Small intestine (tissue), 7 donors: ENCODE measurements at regions not wholly inside any gene's neighbourhood (a gene's known extent, or its start where the extent isn't known, plus 50 kb on each side); places are given as distances from the start of the nearest gene placed in this dataset.

ENCODE experiments used
- DNase-seq, 2 donors: peaks; one replicate each; pipeline versions ENCODE4 v3.0.0 to v3.0.0-alpha.2; 2013
- FAIRE-seq: peaks from 2 replicates; lab custom pipeline; 2012; peaks lifted over from hg19 to GRCh38; lab: Jason Lieb, UNC
- H3K27ac ChIP-seq, 3 donors: one replicate each; pipeline ENCODE4 v1.5.1; 2013; ENCODE audit warnings: low read length in 2 of 3, mild to moderate bottlenecking in 2 of 3, control low read depth in 1 of 3, inconsistent platforms in 1 of 3, low read depth in 1 of 3, moderate library complexity in 1 of 3
- H3K27me3 ChIP-seq, 3 donors: one replicate each; pipeline ENCODE4 v1.6.1; 2013; ENCODE audit warnings: low read length in 3 of 3, inconsistent platforms in 1 of 3; ENCODE audit not compliant: control insufficient read depth in 3 of 3, insufficient read depth in 3 of 3
- H3K36me3 ChIP-seq, 3 donors: one replicate each; pipeline ENCODE4 v1.6.1; 2013; ENCODE audit warnings: low read length in 3 of 3, inconsistent platforms in 1 of 3, low read depth in 1 of 3, mild to moderate bottlenecking in 1 of 3, moderate library complexity in 1 of 3; ENCODE audit not compliant: control insufficient read depth in 3 of 3, insufficient read depth in 2 of 3
- H3K4me1 ChIP-seq, 3 donors: one replicate each; pipeline ENCODE4 v1.6.1; 2013; ENCODE audit warnings: low read length in 2 of 3, inconsistent platforms in 1 of 3, low read depth in 1 of 3, mild to moderate bottlenecking in 1 of 3, moderate library complexity in 1 of 3; ENCODE audit not compliant: control insufficient read depth in 3 of 3, insufficient read depth in 2 of 3
- H3K4me3 ChIP-seq, 3 donors: one replicate each; pipeline ENCODE4 v1.5.1; 2013; ENCODE audit warnings: low read length in 3 of 3, control low read depth in 1 of 3, inconsistent platforms in 1 of 3, low read depth in 1 of 3, mild to moderate bottlenecking in 1 of 3, moderate library complexity in 1 of 3
- H3K9me3 ChIP-seq, 2 donors: one replicate each; pipeline ENCODE4 v1.6.1; 2013; ENCODE audit warnings: low read depth in 1 of 2, low read length in 1 of 2; ENCODE audit not compliant: control insufficient read depth in 2 of 2, insufficient read depth in 1 of 2
- WGBS, 3 donors: extraction: QIAGEN DNeasy Blood & Tissue Kit; methylation state at CpG; one replicate each; pipeline ENCODE4 v1.1.7; 2013; 5-methylcytosine and 5-hydroxymethylcytosine counted together
- donor health status: healthy with polysubstance abuse.
- donor health status: control.
- donor health status: control.
- donor health status: Bipolar disorder and iron deficiency.
- donor health status: healthy.

GRCh38 chr4:19703391-19703790 lies 548.3 kb upstream of the SLIT2 start:
- Histone ChIP-seq H3K4me3 (no peak overlapping the region), H3K36me3 (no peaks in the 10 kb centered on the region), H3K27me3 (no peaks in the 10 kb centered on the region), H3K9me3 (no peaks in the 10 kb centered on the region), H3K4me1 (no peaks in the 10 kb centered on the region), H3K27ac (no peak overlapping the region)
- no peak for FAIRE-seq
- DNase-seq = no peak
- 50 to 79% (median 59%) methylated on average over 4 of the region's 4 CpGs for WGBS, 3 donors

- Histone ChIP-seq H3K4me1 (no peaks in the 10 kb centered on the region), H3K27ac (no peak overlapping the region), H3K36me3 (no peaks in the 10 kb centered on the region), H3K27me3 (no peaks in the 10 kb centered on the region), H3K4me3 (no peak overlapping the region), H3K9me3 (no peaks in the 10 kb centered on the region)
- no peak for DNase-seq
- WGBS, 3 donors = 52 to 64% (median 52%) methylated on average over 2 of the region's 2 CpGs
- FAIRE-seq = no peak
Observed at GRCh38 chr4:19700992-19701391, 550.7 kb upstream of the SLIT2 start.

GRCh38 chr4:19698961-19699360 lies 552.7 kb upstream of the SLIT2 start:
- Histone ChIP-seq H3K27me3 (no peaks in the 10 kb centered on the region), H3K27ac (no peak overlapping the region), H3K4me1 (no peaks in the 10 kb centered on the region), H3K4me3 (no peak overlapping the region), H3K36me3 (no peaks in the 10 kb centered on the region), H3K9me3 (no peaks in the 10 kb centered on the region)
- FAIRE-seq (no peak), DNase-seq (no peak)
- 95 to 98% (median 96%) methylated on average over 1 of the region's 1 CpG for WGBS, 3 donors

GRCh38 chr4:19694812-19695211 lies 556.9 kb upstream of the SLIT2 start:
- H3K36me3 ChIP-seq = no peaks in the 10 kb centered on the region
- DNase-seq (no peak), FAIRE-seq (no peak)
- no peak overlapping the region for H3K27ac ChIP-seq
- 61 to 88% (median 61%) methylated on average over 4 of the region's 4 CpGs for WGBS, 3 donors
- H3K27me3 ChIP-seq = no peaks in the 10 kb centered on the region
- H3K4me3 ChIP-seq = no peak overlapping the region
- no peaks in the 10 kb centered on the region for H3K9me3 ChIP-seq
- H3K4me1 ChIP-seq = no peaks in the 10 kb centered on the region

- no peak overlapping the region for H3K4me3 ChIP-seq
- H3K36me3 ChIP-seq = no peaks in the 10 kb centered on the region
- no peaks in the 10 kb centered on the region for H3K9me3 ChIP-seq
- 26 to 60% (median 37%) methylated on average over 5 of the region's 5 CpGs for WGBS, 3 donors
- no peaks in the 10 kb centered on the region for H3K4me1 ChIP-seq
- no peaks in the 10 kb centered on the region for H3K27me3 ChIP-seq
- DNase-seq = peak in 1 of 2 donors; percentile 4
- no peak overlapping the region for H3K27ac ChIP-seq
- no peak for FAIRE-seq
Observed at GRCh38 chr4:19693936-19694570, 557.7 kb upstream of the SLIT2 start.

GRCh38 chr4:19689511-19689910 lies 562.2 kb upstream of the SLIT2 start:
- FAIRE-seq (no peak), DNase-seq (no peak)
- WGBS, 3 donors = 59 to 60% (median 59%) methylated on average over 3 of the region's 3 CpGs
- H3K27me3 ChIP-seq = no peaks in the 10 kb centered on the region
- H3K4me3 ChIP-seq = no peak overlapping the region
- H3K9me3 ChIP-seq = no peaks in the 10 kb centered on the region
- no peak overlapping the region for H3K27ac ChIP-seq
- H3K4me1 ChIP-seq = no peaks in the 10 kb centered on the region
- no peaks in the 10 kb centered on the region for H3K36me3 ChIP-seq

GRCh38 chr4:19686456-19686855 lies 565.2 kb upstream of the SLIT2 start:
- Histone ChIP-seq H3K4me1 (no peaks in the 10 kb centered on the region), H3K27ac (no peak overlapping the region), H3K9me3 (no peaks in the 10 kb centered on the region), H3K36me3 (no peaks in the 10 kb centered on the region), H3K4me3 (no peak overlapping the region), H3K27me3 (no peaks in the 10 kb centered on the region)
- FAIRE-seq (no peak), DNase-seq (no peak)

GRCh38 chr4:19684084-19684483 lies 567.6 kb upstream of the SLIT2 start:
- Histone ChIP-seq H3K27ac (no peak overlapping the region), H3K9me3 (no peaks in the 10 kb centered on the region), H3K4me3 (no peak overlapping the region), H3K27me3 (no peaks in the 10 kb centered on the region), H3K36me3 (no peaks in the 10 kb centered on the region), H3K4me1 (no peaks in the 10 kb centered on the region)
- 60 to 80% (median 68%) methylated on average over 7 of the region's 7 CpGs for WGBS, 3 donors
- FAIRE-seq (no peak), DNase-seq (no peak)

GRCh38 chr4:19683426-19683825 lies 568.3 kb upstream of the SLIT2 start:
- 38 to 60% (median 51%) methylated on average over 4 of the region's 4 CpGs for WGBS, 3 donors
- no peaks in the 10 kb centered on the region for H3K27me3 ChIP-seq
- DNase-seq (no peak), FAIRE-seq (no peak)
- H3K36me3 ChIP-seq = no peaks in the 10 kb centered on the region
- no peaks in the 10 kb centered on the region for H3K9me3 ChIP-seq
- H3K4me3 ChIP-seq = no peak overlapping the region
- no peaks in the 10 kb centered on the region for H3K4me1 ChIP-seq
- H3K27ac ChIP-seq = no peak overlapping the region
